ENCODE measurements at regions not wholly inside any gene's neighbourhood (a gene's known extent, or its start where the extent isn't known, plus 50 kb on each side); places are given as distances from the start of the nearest gene placed in this dataset.

GRCh38 chrX:155694649-155695048 lies 81.9 kb upstream of the TMLHE start:
- TF ChIP-seq CTCF (IDR thresholded peaks at IDR 0.05): no peak
- no peak for TF ChIP-seq EP300 (IDR thresholded peaks at IDR 0.05)
- no peak for TF ChIP-seq POLR2A (IDR thresholded peaks at IDR 0.05)
- no peak for TF ChIP-seq POLR2AphosphoS5 (IDR thresholded peaks at IDR 0.05)

Measured in gastroesophageal sphincter (tissue), 3 donors.